Caco-2 (cell line): ENCODE measurements at regions not wholly inside any gene's neighbourhood (a gene's known extent, or its start where the extent isn't known, plus 50 kb on each side); places are given as distances from the start of the nearest gene placed in this dataset.

ENCODE experiments used
- BruUV-seq: library from RNA; stranded (reverse); fragments of 400-500 nt; replicated peaks from 2 replicates; lab custom pipeline; 2021; lab: Mats Ljungman, UMichigan
- CTCF ChIA-PET: fragments of 300-600 bp; sonication (Branson Sonifier 250); formaldehyde crosslinking; loops from one replicate; lab custom pipeline; 2022; ENCODE audit warnings: antibody characterized with exemption; lab: Charles Lee
- POLR2A ChIA-PET: fragments of 300-600 bp; sonication (Branson Sonifier 250); formaldehyde crosslinking; loops from one replicate; lab custom pipeline; 2022; ENCODE audit warnings: antibody characterized with exemption; lab: Charles Lee
- DNase-seq, 2 experiments: peaks; one replicate each; pipeline versions ENCODE4 v3.0.0 to v3.0.0-alpha.2; 2020 to 2022
- H3K27me3 ChIP-seq: replicated peaks from 2 replicates; pipeline ENCODE4 v1.6.0; 2011; ENCODE audit warnings: low read length; ENCODE audit not compliant: control insufficient read depth, insufficient read depth
- H3K36me3 ChIP-seq: 2 replicates; pipeline ENCODE4 v1.5.1; 2011; ENCODE audit warnings: low read length; ENCODE audit not compliant: control insufficient read depth, insufficient read depth
- H3K4me1 ChIP-seq: fragments of 250-450 bp; sonication (Bioruptor Pico); 2 replicates; pipeline ENCODE4 v1.5.1; 2020; ENCODE audit warnings: mild to moderate bottlenecking
- H3K4me3 ChIP-seq: 2 replicates; pipeline ENCODE4 v1.5.1; 2011; ENCODE audit warnings: low read depth, mild to moderate bottlenecking, control low read depth, low read length
- H3K9me3 ChIP-seq: fragments of 250-450 bp; sonication (Bioruptor Pico); 2 replicates; pipeline ENCODE4 v1.5.1; 2020; ENCODE audit warnings: mild to moderate bottlenecking, moderate library complexity
- H3K27ac Mint-ChIP-seq: one replicate; pipeline ENCODE4 v1.8.0; 2022; ENCODE audit warnings: mixed read lengths; ENCODE audit not compliant: unreplicated experiment
- H3K27me3 Mint-ChIP-seq: one replicate; pipeline ENCODE4 v1.8.0; 2022; ENCODE audit warnings: mixed read lengths; ENCODE audit not compliant: insufficient read depth, unreplicated experiment
- H3K36me3 Mint-ChIP-seq: one replicate; pipeline ENCODE4 v1.8.0; 2022; ENCODE audit warnings: mild to moderate bottlenecking, mixed read lengths; ENCODE audit not compliant: insufficient read depth, unreplicated experiment
- H3K4me1 Mint-ChIP-seq: one replicate; pipeline ENCODE4 v1.8.0; 2022; ENCODE audit warnings: low read depth, mixed read lengths; ENCODE audit not compliant: unreplicated experiment
- H3K4me3 Mint-ChIP-seq: one replicate; pipeline ENCODE4 v1.8.0; 2022; ENCODE audit warnings: mild to moderate bottlenecking, moderate library complexity, mixed read lengths; ENCODE audit not compliant: unreplicated experiment
- H3K9me3 Mint-ChIP-seq: one replicate; pipeline ENCODE4 v1.8.0; 2022; ENCODE audit warnings: mixed read lengths; ENCODE audit not compliant: unreplicated experiment
- intact Hi-C: fragments of 100-400 bp; cut with micrococcal nuclease; formaldehyde crosslinking; loops from one replicate; pipeline ENCODE4 v1.10.0; 2022; ENCODE audit not compliant: unreplicated experiment
- TF ChIP-seq, protein P1 (sequence below), 2 experiments: fragments of 200-600 bp in 1 of 2; IDR thresholded peaks; 1 replicate in 1 of 2; 2 replicates in 1 of 2; pipeline versions ENCODE4 v1.5.1 to v1.8.0; 2011 to 2022; ENCODE audit warnings: antibody characterized with exemption in 1 of 2, control low read depth in 1 of 2, inconsistent platforms in 1 of 2, low read depth in 1 of 2, low read length in 1 of 2, mild to moderate bottlenecking in 1 of 2, moderate library complexity in 1 of 2; ENCODE audit not compliant: insufficient read depth in 1 of 2, severe bottlenecking in 1 of 2, unreplicated experiment in 1 of 2

DNA sequence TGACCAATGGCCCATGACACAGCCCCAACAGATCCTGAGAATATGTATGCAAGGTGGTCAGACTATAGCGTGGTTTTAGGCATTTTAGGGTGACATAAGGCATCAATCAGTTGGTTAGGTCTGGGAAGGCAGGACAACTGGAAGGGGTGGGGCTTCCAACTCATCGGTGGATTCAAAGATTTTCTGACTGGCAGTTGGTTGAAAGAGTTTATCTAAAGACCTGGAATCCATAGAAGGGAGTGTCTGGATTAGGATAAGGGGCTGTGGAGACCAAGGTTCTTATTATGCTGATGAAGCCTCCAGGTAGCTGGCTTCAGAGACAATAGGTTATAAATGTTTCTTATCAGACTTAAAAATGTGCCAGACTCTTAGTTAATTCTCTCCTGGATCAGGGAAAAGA lies 60.3 kb upstream of the CFAP46 start:
- DNase-seq, result no peak
- H3K4me3 Mint-ChIP-seq, result peak overlapping the region; percentile 18
- no peaks in the 10 kb centered on the region for H3K9me3 ChIP-seq
- TF ChIP-seq, protein P1, sequence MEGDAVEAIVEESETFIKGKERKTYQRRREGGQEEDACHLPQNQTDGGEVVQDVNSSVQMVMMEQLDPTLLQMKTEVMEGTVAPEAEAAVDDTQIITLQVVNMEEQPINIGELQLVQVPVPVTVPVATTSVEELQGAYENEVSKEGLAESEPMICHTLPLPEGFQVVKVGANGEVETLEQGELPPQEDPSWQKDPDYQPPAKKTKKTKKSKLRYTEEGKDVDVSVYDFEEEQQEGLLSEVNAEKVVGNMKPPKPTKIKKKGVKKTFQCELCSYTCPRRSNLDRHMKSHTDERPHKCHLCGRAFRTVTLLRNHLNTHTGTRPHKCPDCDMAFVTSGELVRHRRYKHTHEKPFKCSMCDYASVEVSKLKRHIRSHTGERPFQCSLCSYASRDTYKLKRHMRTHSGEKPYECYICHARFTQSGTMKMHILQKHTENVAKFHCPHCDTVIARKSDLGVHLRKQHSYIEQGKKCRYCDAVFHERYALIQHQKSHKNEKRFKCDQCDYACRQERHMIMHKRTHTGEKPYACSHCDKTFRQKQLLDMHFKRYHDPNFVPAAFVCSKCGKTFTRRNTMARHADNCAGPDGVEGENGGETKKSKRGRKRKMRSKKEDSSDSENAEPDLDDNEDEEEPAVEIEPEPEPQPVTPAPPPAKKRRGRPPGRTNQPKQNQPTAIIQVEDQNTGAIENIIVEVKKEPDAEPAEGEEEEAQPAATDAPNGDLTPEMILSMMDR (IDR thresholded peaks at IDR 0.05; ENCODE audit: insufficient read depth in 1 of 2, low read depth in 1 of 2, low read length in 1 of 2, severe bottlenecking in 1 of 2, unreplicated experiment in 1 of 2), result no peak
- no peaks in the 10 kb centered on the region for H3K27me3 Mint-ChIP-seq
- H3K9me3 Mint-ChIP-seq, result no peaks in the 10 kb centered on the region
- POLR2A ChIA-PET, result no interaction called here
- peak overlapping the region; percentile 72 for H3K27ac Mint-ChIP-seq
- peaks cover 19% of the 10 kb centered on the region for H3K4me1 ChIP-seq
- H3K4me1 Mint-ChIP-seq, result peaks cover 12% of the 10 kb centered on the region
- intact Hi-C loops, result no loop called here
- H3K4me3 ChIP-seq, result no peak overlapping the region
- BruUV-seq, result no TSS peak
- CTCF ChIA-PET, result interaction anchor here (0.6 kb wide), 1 partner anchor 261 kb away, joined by 3 read pairs; no protein-coding TSS in a partner anchor
- no peaks in the 10 kb centered on the region for H3K27me3 ChIP-seq
- peaks cover 5% of the 10 kb centered on the region for H3K36me3 Mint-ChIP-seq
- H3K36me3 ChIP-seq, result no peaks in the 10 kb centered on the region

GRCh38 chr10:133001114-133001513 lies 58.7 kb upstream of the CFAP46 start:
- peaks cover 19% of the 10 kb centered on the region for H3K4me1 ChIP-seq
- DNase-seq, result no peak
- H3K36me3 ChIP-seq, result no peaks in the 10 kb centered on the region
- Mint-ChIP-seq H3K4me3 (no peak overlapping the region), H3K9me3 (no peaks in the 10 kb centered on the region), H3K36me3 (peaks cover 5% of the 10 kb centered on the region), H3K4me1 (peaks cover 12% of the 10 kb centered on the region), H3K27ac (no peak overlapping the region), H3K27me3 (no peaks in the 10 kb centered on the region)
- intact Hi-C loops, result no loop called here
- CTCF ChIA-PET, result no interaction called here
- H3K9me3 ChIP-seq, result no peaks in the 10 kb centered on the region
- no peak overlapping the region for H3K4me3 ChIP-seq
- TF ChIP-seq, protein P1 (IDR thresholded peaks at IDR 0.05; ENCODE audit: insufficient read depth in 1 of 2, low read depth in 1 of 2, low read length in 1 of 2, severe bottlenecking in 1 of 2, unreplicated experiment in 1 of 2), result no peak
- no peaks in the 10 kb centered on the region for H3K27me3 ChIP-seq
- BruUV-seq, result no TSS peak
- POLR2A ChIA-PET, result no interaction called here

DNA sequence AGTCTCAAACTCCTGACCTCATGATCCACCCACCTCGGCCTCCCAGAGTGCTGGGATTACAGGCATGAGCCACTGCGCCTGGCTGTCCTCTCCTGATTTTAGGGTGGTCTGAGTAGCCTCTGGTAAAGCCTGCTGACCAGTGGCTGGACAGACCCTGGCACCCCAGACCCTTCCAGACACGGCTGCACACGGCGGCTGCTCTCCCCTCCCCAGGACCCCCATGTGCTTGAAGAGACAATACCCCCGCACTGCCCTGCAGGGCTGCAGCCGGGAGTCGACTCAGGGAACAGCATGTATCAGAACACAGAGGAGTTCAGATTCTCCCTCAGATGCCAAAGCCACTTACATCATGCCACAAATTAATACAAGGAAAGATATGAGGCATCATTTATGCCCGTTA lies 58.3 kb upstream of the CFAP46 start:
- no TSS peak for BruUV-seq
- CTCF ChIA-PET, result no interaction called here
- H3K27me3 Mint-ChIP-seq, result no peaks in the 10 kb centered on the region

More for the DNA sequence above, 58.3 kb upstream of the CFAP46 start:
- Histone ChIP-seq H3K4me1 (peaks cover 19% of the 10 kb centered on the region), H3K9me3 (no peaks in the 10 kb centered on the region), H3K36me3 (no peaks in the 10 kb centered on the region), H3K27me3 (no peaks in the 10 kb centered on the region), H3K4me3 (no peak overlapping the region)
- intact Hi-C loops, result no loop called here
- peaks cover 12% of the 10 kb centered on the region for H3K4me1 Mint-ChIP-seq
- no peak for DNase-seq
- peaks cover 5% of the 10 kb centered on the region for H3K36me3 Mint-ChIP-seq
- no peak overlapping the region for H3K4me3 Mint-ChIP-seq
- POLR2A ChIA-PET, result no interaction called here
- H3K9me3 Mint-ChIP-seq, result no peaks in the 10 kb centered on the region
- TF ChIP-seq, protein P1 (IDR thresholded peaks at IDR 0.05; ENCODE audit: insufficient read depth in 1 of 2, low read depth in 1 of 2, low read length in 1 of 2, severe bottlenecking in 1 of 2, unreplicated experiment in 1 of 2), result no peak
- no peak overlapping the region for H3K27ac Mint-ChIP-seq
